HEK293T (cell line): ENCODE measurements at regions not wholly inside any gene's neighbourhood (a gene's known extent, or its start where the extent isn't known, plus 50 kb on each side); places are given as distances from the start of the nearest gene placed in this dataset.

ENCODE experiments used
- BHLHE40 ChIP-seq: fragments of 450-650 bp; IDR thresholded peaks from 2 replicates; pipeline ENCODE4 v1.6.1; 2016; ENCODE audit warnings: mild to moderate bottlenecking, moderate library complexity, borderline replicate concordance
- CTBP1 ChIP-seq: fragments of 450-650 bp; IDR thresholded peaks from 2 replicates; pipeline ENCODE4 v1.6.1; 2016; ENCODE audit warnings: borderline replicate concordance
- ELF4 ChIP-seq: fragments of 450-650 bp; IDR thresholded peaks from 2 replicates; pipeline ENCODE4 v1.6.1; 2017; ENCODE audit warnings: antibody characterized with exemption
- FOXK2 ChIP-seq: fragments of 450-650 bp; IDR thresholded peaks from 2 replicates; pipeline ENCODE4 v1.6.1; 2016; ENCODE audit warnings: mild to moderate bottlenecking
- FOXM1 ChIP-seq: fragments of 450-650 bp; IDR thresholded peaks from 2 replicates; pipeline ENCODE4 v1.6.1; 2017; ENCODE audit warnings: mild to moderate bottlenecking, borderline replicate concordance
- HDGF ChIP-seq: fragments of 450-650 bp; IDR thresholded peaks from 2 replicates; pipeline ENCODE4 v1.6.1; 2017; ENCODE audit warnings: antibody characterized with exemption, borderline replicate concordance
- NFRKB ChIP-seq: fragments of 450-650 bp; IDR thresholded peaks from 2 replicates; pipeline ENCODE4 v1.6.1; 2016; ENCODE audit warnings: mild to moderate bottlenecking, moderate library complexity
- SP1 ChIP-seq: fragments of 450-650 bp; IDR thresholded peaks from 2 replicates; pipeline ENCODE4 v1.6.1; 2017
- SUZ12 ChIP-seq: fragments of 450-650 bp; IDR thresholded peaks from 2 replicates; pipeline ENCODE4 v1.6.1; 2016; ENCODE audit warnings: mild to moderate bottlenecking
- TARDBP ChIP-seq: fragments of 450-650 bp; IDR thresholded peaks from 2 replicates; pipeline ENCODE4 v1.6.1; 2016
- ZNF384 ChIP-seq: fragments of 450-650 bp; IDR thresholded peaks from 2 replicates; pipeline ENCODE4 v1.6.1; 2016

DNA sequence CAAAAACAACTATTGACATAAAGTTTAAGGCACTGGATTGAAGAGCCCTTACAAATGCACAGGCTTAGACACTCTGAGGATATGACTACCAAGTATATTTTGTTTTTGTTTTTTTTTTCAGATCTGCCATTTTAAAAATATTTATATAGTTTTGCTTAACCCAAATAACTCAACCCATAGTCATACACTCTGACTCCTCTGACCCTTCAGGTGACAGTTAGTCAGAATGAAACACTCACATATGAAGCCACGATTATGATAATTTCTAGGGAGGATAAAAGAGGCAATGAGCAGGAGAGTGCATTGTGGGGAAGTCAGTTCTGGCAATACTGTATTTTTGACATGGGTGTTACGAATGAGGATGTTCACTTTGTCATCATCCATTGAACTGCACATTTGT is 774.7 kb downstream of the MECOM start:
- TF ChIP-seq FOXK2 (no peak), ZNF384 (no peak), FOXM1 (no peak), NFRKB (no peak), ELF4 (no peak), SP1 (no peak), BHLHE40 (no peak), TARDBP (no peak), CTBP1 (no peak), SUZ12 (no peak), HDGF (no peak)
